Thyroid gland (tissue), 4 donors: ENCODE measurements at regions not wholly inside any gene's neighbourhood (a gene's known extent, or its start where the extent isn't known, plus 50 kb on each side); places are given as distances from the start of the nearest gene placed in this dataset.

ENCODE experiments used
- CTCF ChIP-seq, 6 experiments: fragments of 200-600 bp in 3 of 6; fragments of 450-650 bp in 3 of 6; sonication (generic) in 3 of 6; IDR thresholded peaks; one replicate each; pipeline ENCODE4 v1.5.1; 2016 to 2019; ENCODE audit warnings: antibody characterized with exemption in 6 of 6, mild to moderate bottlenecking in 2 of 6, inconsistent platforms in 1 of 6, moderate library complexity in 1 of 6
- POLR2A ChIP-seq, 2 donors: fragments of 450-650 bp; IDR thresholded peaks; one replicate each; pipeline ENCODE4 v1.6.1; 2017; ENCODE audit warnings: antibody characterized with exemption in 2 of 2, mild to moderate bottlenecking in 2 of 2, moderate library complexity in 1 of 2

GRCh38 chr3:137410028-137410427 is 354.1 kb upstream of the SOX14 start:
- TF ChIP-seq POLR2A (IDR thresholded peaks at IDR 0.05) (no peak), CTCF (IDR thresholded peaks at IDR 0.05) (no peak)
